Astrocyte of the hippocampus (primary cell): ENCODE measurements at regions not wholly inside any gene's neighbourhood (a gene's known extent, or its start where the extent isn't known, plus 50 kb on each side); places are given as distances from the start of the nearest gene placed in this dataset.
A peak's percentile ranks its signal among the peaks of the same experiment; 100 is the strongest.

ENCODE experiments used
- DNase-seq: peaks from one replicate; pipeline ENCODE4 v3.0.0; 2011; ENCODE audit warnings: low read depth, low spot score

DNA sequence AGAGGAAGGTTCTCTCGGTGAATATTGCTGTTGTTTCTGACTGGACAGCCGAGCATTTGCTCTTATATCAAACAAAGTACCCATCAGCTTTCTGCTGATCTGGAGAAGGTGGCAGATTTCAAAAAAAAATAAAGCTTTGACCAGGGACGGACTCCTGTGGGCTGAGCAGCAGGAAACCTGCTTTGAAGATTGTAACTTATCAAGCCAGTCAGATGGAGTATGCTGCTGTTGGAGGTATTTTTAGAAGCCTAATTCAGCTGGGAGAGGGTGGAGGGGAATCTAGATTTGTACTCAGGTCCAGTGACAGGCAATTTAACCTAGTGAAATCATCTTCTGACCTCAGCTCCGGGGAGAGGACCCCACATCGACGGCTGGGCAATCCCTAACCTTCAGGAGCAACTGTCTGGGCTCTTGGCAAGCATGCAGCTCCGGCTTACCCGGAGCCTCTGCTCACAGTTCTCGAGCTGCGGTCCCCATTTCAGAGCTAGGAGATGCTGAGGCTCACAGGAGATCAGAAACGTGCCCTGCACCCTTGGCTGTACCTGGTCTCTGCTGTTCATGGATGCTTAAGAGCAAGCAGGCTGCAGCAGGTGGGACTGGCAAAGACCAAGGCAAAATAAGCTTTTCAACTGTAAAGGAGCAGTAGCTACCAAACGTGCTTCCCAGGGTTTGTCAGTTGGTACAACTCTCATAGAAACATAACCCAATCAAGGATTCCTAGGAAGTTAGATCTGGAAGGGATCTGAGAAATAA, 89.3 kb upstream of the ST8SIA2 start:
- no peak for DNase-seq

DNA sequence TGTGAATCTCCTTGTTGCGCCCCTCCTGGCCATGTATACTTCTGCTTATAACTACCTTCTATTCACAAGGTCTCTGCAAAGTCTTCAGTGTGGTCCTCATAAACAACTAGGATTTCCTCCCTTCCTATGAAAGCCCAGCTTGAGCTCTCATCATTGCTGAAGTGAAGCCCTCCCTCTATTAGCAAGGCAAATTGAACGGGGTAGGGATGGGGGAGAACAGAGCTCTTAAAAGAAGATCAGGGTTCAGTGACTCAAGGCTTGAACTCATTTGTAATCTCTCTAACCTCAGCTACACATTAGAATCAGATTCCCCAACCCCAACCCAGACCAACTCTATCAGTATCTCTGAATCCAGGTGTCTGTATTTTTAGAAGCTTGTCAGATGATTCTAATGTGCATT, 88.3 kb upstream of the ST8SIA2 start:
- DNase-seq, result no peak

DNA sequence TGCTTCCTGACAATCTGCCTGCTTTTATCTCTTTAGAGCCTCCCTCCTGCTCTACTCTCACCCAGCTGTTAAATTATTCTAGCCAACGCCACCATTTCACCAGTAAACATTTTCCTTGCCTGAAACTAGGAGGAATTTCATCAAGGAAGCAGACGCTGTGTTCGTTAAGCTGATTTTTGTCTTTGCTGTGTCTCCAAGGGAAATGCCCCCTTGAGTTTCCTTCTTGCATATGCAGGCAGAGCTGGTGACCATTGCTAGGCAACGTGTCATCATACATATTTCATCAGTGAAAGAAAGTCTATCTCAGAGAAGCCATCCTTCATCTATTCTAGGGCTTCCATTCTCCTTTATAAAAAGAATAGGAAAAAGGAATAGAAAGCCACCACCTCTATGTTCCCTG, 87.0 kb upstream of the ST8SIA2 start:
- peak; percentile 33 for DNase-seq

DNA sequence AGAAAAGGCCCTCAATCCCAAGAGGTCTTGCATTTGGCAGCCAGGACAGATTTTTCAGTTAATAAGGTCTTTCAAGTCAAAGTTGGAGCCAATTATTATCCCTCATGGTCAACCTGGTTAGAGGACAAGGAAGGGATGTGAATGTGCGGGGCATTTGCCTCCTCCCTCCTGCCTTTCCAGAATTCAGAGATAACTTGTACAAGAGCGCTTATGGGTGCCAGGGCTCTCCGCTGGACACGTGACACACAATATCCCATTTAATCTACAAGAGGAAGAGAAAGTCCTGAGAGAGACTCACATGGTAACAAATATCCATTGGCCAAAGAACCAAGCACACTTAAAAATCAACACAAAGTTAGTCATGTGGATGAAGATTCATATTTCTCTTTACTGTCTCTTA, 78.5 kb upstream of the ST8SIA2 start:
- no peak for DNase-seq

DNA sequence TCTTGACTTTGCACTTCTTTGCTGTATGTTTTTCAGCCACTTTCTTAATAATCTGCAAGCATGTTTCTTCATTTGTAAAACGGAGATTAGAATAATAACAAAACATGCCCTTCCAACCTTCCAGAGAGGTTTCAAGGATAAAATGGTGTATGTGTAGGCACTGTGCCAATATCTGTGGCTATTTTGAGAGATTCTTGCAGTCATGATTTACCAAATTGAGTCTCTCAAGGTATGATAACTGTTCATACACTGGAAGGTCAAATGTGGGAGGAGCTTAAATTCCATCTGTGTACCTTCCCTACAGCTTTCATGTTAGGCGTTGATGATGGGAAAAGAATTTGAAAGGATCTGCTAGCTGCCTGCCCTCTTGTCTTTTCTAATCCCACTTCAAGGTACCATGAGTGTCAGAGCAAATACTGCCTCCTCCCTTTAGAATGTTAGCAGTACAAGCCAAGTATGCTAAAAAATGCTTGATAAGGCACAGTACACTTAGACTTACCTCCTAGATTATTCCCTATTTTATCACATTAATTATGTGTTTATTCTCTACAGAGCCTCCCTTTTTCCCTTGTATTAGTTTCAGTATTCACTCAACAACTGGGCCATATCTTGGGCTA, 78.0 kb upstream of the ST8SIA2 start:
- DNase-seq, result no peak

DNA sequence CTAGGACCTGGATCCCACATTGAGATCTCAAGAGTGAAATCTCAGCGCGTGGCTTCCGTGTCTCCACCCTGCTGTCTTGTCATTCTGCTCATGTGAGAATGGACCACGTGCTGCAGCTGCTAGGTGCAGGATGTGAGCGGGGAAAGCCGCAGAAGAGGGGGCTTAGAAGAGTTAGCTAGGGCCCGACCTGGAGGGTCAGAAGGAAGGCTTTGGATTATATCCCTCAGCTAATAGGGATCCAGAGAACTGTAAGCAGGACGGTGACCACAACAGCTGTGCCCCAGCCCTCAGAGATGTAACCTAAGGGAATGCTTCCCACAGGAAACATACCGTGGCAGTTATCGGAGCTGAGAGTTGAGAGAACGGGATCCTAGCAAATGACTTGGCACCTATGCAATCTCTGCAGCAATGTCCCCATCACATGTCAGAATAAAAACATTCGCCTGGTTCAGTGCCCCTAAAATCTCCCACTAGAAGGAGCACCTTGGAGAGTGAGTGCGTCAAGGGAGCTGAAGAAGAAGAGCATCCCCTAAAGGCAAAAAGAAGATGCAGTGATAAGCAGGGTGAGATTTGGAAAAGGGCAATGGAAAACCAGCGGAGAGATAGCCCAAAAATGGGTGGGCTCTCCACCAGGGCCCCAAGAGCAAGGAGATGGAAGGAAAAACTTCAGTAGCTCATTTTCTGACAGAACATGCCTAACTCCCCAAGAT, 76.9 kb upstream of the ST8SIA2 start:
- no peak for DNase-seq

DNA sequence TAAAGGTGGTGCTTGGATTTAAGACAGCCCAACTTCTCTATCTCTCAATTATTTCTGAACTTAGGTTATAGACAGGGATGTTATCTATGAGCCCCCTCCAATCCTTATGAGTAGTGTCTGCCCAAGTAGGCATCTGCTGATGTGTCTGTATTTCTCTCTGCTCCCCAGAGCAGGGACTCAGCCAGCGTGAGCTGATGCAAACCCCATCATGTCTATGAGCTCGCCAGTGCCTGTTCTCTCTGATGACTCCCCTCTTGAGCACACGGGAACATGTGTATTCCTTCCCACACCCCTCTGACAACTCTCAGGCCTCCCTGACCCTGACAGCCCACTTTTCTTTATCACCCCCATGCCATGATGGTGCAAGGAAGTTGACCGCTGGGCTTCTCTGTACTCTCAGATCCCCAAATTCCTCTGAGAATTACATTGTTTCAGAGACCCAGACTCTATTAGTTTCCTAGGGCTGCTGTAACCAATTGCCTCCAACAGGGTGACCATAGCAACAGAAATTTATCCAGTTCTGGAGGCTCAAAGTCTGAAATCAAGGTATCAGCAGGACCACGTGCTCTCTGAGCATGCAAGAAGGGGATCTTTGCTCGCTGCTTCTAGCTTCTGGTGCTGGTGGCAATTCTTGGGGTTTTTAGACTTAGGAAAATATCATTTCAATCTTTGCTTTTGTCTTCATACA, 73.5 kb upstream of the ST8SIA2 start:
- no peak for DNase-seq

DNA sequence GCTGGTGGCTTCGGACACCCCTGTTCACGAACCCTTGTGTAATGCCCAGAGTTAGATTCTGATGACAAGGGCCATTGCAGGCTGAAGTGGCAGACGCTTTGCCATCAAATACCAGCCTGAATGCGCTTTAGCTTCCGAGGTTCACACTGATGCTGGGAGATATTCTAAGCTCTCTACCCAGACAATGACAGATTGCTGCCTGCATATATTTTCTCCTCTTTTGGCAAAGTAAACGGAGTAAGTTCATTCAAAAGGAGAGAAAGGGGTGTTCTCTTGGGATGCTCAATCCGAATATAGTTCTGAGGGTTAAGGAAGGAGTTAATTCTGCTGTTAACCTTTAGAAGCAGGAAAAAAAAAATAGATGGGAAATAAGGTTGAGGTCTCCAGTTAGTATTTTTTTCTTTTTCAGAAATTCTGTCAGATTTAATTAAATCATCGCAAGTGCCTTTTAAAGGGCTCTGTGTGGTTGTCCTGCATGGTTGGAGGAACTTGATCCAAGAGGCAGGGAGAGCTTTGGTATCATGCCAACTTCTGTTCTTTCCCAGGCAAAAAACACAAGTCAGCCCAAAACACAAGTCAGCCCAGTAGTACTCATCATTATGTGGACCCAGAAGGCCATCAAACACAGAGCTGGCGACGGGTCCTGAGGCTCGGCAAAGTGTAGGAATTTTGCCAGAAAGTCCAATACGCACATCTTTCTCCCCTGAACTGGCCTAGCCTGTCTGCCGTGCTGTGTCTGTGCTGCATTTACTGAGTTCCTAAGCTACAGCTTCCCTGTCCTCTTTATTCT, 70.9 kb upstream of the ST8SIA2 start:
- DNase-seq, result peak; percentile 52

DNA sequence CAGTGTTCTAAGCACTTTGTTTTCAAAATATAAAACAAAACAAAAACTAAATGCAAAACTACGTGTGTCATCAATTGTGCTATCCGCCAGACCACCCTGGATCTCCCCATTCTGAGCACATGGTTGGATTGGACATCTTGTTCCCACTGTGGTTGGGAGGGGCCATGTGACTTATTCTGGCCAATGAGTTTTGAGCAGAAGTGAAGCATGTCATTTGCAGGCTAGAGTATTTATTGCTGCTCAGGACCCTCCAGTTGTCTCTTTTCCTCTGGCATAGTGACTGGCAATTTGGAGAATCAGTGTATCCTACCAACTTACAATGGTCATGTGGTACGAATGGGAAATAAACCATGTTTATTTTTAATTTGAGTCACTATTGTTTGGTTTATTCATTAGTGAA, 70.2 kb upstream of the ST8SIA2 start:
- no peak for DNase-seq

DNA sequence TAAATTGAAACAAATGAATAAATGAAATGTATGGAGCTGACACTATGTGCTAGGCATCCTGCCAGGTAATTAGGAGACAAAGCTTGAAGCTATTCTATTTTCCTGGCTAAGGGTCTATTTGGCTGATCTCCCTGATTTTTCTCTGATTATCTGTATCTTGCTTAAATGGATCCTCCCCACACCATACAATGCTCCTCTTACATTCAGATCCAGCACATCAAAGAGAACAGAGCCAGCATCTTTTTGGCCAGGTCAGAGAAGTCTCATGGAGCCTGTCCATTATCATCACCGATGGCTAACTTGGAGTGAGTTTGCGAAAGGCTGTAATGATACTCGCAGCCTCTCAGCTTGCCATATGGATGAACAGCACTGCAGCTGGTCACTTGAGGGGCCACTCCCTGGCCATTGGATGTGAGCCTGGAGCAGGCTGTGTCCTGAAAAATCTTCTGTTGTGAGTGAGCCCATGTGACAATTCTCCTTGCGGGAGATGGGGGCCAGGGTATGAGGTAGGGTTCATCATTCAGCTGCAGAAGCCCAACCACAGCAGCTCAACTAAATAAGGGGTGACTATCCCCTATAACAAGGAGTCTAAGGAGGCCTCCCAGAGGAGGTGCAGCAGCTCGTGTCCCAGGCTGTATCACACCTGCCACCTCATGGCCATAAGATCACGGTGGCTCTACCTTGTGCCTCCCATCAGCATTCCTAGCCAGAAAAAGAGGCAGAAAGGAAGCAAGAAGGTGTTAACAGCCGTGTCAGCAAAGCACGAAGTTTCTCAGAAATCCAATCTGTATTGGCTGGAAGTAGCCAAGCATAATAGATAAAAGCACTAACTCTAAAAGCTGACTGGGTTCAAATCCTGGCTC, 69.3 kb upstream of the ST8SIA2 start:
- DNase-seq, result no peak

DNA sequence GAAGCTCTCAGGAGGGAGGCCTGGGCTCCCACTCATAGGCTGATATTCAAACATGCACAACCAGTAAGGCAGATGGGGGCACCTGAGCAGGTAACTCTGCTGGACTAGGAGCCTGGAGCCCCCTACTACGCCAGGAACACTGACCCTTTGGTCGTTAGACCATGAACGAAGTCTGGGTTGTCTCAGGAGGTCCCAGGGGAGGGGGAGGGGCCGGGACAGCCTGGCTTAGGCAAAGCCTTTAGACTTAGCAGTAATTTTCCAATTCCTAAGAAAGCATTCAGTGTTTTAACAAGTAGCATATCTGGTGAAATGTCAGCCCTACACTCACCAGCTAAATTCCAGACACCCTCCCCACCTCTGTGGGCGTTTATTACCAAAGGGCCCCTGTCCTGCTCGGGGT, 67.4 kb upstream of the ST8SIA2 start:
- no peak for DNase-seq

DNA sequence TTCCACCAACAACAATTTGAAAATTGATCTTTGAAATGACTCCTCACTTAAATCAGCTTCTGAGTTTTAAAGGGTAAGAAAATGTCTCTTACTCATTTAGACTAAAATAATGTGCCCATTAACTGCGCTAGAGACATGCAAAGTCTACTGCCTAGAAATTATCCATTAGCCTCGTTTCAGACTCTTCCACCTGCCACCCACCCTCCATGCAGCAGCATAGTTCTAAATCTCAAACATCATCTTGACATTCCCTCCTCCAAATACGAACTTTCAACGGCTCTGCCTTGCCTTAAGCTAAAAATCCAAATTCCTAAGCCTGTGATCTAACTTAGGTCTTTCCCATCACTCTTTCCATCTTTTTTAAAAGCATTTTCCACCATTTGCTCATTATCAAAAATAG, 66.6 kb upstream of the ST8SIA2 start:
- DNase-seq, result no peak

DNA sequence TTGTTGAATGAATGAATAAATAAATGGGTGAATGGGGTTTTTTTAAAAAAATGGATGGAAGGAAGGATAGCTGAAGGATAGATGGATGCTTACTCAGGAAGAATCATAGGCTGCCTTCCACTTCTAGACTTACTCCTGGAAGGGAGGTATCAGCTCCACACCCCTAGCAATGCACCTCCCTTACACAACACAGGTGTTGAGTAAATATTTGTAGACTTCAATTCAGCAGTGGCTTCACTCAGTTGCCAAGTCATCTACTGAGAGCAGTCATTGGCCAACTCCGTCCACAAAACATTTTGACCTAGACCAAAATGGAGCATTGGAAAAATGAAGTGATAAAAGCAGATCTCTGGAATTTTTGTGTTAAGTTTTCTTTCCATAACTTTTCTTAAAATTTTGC, 65.5 kb upstream of the ST8SIA2 start:
- no peak for DNase-seq

DNA sequence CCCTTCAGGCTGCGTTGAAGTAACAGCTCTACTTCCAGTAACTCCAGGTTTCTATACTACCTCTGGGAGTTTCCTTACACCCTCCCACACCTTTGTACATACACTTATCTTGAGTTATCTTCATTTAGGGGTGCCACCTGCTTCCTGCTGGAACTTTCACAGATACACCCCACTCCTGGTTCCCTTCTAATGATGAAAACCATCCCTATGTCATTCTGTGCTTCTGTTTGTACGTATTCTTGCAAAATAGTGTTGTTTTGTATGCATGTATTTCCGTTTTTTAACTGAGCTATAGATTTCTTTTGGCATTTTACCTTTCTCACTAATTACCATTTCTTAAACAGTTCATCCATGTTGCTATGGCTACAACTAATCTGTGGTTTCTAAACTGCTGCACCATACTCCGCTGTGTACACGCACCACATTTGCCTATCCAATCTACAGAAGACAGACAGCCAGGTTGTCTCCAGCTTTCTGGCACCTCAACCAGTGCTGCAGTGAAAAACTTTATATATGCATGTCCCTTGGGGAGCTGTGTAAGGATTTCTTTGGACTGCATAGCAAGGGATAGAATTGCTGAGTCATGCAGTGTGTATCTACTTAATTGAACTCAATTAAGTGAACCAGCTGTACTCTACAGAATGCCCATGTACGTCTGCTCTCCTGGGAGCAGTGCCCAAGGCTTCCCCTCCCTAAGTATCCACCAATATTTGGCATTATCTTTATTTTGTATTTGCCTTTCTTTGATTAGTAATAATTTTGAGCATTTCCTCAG, 61.4 kb upstream of the ST8SIA2 start:
- DNase-seq, result no peak

DNA sequence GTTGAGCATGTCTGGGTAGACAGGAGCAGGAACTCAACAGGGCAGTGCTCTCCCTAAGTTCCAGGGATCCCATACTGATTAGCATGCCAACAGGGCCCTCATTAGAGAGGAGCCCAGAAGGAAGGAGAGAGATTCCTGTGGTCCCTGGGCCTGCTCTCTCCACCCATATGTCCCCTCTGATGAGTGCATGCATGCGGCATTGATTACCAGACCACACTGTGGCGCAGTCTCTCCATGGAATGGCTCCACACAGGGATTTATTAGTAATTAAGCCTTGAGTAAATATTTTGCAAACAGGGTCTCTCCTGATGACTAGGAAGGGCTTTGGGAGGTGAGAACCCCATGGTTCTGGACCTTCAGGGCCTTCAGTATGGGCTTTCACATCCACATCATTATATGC, 60.0 kb upstream of the ST8SIA2 start:
- peak; percentile 60 for DNase-seq

DNA sequence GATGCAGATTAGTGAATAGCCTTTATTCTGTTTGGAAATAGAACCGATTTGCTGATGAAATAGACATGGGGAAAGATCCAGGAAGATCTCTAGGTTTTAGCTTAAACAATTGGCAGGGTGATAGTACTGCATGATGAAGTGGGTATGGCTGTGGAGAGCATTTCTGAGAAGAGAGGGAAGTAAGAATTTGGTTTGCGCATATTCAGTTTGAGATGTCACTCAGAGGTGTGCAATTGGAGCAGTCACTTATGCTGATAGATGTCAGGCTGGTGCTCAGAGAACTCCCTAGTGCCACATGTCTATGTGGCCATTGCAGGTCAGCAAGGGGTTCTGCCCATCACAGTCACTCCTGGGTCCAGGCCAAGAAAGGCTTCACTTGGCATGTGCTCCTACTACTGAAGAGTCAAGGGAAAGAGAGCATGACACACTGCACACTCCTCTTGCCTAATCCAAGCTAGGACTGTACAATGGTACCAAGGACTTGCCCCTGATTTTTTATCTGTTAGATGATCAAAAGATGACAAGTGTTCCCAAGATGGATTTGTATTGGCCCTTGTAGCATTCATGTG, 57.2 kb upstream of the ST8SIA2 start:
- no peak for DNase-seq

DNA sequence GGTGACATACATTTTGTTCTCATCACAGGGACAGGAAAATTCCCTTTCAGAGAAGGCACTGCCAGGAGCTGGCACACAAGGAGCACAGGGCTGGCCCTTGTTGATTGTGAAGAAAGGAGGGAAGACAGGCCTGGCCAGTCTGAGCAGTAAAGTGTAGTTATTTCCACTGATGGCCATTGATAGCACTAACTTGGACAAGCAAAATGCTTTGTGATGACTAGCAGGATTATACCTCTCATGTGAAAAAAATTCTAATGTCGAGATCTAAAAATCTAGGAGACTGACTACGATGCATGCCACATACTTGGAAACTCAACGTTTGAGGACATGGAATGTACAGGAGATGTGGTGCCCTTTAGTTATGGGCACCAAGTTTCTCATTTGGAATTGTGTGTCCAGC, 54.3 kb upstream of the ST8SIA2 start:
- no peak for DNase-seq
